AG10803 (cell line): ENCODE measurements at regions not wholly inside any gene's neighbourhood (a gene's known extent, or its start where the extent isn't known, plus 50 kb on each side); places are given as distances from the start of the nearest gene placed in this dataset.

Experiments
- DNase-seq: peaks from one replicate; pipeline ENCODE4 v3.0.0; 2010; ENCODE audit warnings: low read depth
- H3K4me3 ChIP-seq: 2 replicates; pipeline ENCODE4 v1.5.1; 2011; ENCODE audit warnings: mild to moderate bottlenecking, low read length, control low read depth
- TF ChIP-seq, protein P1 (sequence below): conservative IDR thresholded peaks from 2 replicates; pipeline ENCODE4 v1.5.1; 2011; ENCODE audit warnings: mild to moderate bottlenecking, low read length, control low read depth, inconsistent platforms

DNA sequence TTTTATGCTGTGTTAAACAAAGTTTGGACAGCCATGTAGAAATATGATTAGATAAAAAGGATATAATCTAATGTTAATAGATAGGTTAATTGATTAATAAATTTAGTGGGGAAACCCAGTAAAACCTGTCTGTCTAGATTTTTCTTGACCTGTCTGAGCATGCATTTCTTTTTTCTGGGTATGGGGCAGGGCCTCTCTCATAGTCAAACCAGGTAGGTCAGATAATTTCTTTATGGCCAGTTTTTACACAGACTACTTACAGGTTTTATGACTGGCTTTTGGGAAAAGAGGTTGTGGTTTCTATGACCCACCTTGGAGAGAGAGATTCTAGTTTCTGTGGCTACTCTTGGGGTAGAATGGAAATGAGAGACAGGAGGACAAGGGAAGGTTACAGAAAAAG, 135.6 kb upstream of the EPHA5 start:
- DNase-seq = no peak
- H3K4me3 ChIP-seq = no peak overlapping the region
- TF ChIP-seq, protein P1, sequence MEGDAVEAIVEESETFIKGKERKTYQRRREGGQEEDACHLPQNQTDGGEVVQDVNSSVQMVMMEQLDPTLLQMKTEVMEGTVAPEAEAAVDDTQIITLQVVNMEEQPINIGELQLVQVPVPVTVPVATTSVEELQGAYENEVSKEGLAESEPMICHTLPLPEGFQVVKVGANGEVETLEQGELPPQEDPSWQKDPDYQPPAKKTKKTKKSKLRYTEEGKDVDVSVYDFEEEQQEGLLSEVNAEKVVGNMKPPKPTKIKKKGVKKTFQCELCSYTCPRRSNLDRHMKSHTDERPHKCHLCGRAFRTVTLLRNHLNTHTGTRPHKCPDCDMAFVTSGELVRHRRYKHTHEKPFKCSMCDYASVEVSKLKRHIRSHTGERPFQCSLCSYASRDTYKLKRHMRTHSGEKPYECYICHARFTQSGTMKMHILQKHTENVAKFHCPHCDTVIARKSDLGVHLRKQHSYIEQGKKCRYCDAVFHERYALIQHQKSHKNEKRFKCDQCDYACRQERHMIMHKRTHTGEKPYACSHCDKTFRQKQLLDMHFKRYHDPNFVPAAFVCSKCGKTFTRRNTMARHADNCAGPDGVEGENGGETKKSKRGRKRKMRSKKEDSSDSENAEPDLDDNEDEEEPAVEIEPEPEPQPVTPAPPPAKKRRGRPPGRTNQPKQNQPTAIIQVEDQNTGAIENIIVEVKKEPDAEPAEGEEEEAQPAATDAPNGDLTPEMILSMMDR = no peak

DNA sequence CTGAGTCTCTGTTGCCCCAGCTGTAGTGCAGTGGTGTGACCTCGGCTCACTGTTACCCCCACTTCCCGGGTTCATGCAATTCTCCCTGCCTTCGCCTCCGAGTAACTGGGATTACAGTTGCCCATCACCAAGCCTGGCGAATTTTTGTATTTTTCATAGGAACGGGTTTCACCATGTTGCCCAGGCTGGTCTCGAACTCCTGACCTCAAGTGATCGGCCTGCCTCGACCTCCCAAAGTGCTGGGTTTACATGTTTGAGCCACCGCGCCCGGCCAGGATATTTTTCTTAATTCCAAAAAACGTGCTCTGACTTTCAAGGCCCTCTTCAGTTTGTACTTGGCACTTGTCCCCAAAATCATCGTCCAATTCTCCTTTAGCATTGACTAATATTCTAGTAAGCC, 129.2 kb upstream of the EPHA5 start:
- H3K4me3 ChIP-seq = no peak overlapping the region

DNA sequence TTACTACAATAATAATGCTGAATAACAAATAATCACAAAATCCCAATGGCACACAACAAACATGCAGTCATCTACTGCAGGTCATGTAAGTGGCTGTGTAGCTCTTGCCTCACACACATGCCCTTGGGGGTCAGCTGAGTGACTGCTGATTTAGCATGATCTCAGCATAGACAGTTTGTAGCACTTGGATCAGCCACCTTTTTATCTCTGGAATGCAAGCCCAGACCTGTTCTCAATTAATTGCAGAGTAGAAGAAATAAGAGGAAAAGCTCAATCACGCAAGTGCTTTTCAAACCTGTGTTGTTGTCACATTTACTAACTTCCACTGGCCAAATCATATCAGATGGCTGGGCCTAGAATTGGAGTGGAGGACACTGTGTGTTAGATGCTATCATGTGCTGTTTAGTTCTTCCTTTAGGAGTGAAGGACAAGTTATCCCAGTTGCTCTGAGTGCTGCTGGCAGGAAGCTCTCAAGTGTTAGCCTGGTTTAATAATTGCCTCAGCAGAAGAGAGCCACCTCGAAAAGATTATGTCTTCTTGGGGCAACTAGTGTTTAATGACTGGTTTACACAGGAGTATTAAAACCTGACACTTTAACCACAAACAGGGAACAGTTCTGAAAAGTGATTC, 128.3 kb upstream of the EPHA5 start:
- TF ChIP-seq, protein P1 = no peak
- DNase-seq = no peak

More for the DNA sequence above, 129.2 kb upstream of the EPHA5 start:
- DNase-seq = no peak
- TF ChIP-seq, protein P1 = no peak

DNA sequence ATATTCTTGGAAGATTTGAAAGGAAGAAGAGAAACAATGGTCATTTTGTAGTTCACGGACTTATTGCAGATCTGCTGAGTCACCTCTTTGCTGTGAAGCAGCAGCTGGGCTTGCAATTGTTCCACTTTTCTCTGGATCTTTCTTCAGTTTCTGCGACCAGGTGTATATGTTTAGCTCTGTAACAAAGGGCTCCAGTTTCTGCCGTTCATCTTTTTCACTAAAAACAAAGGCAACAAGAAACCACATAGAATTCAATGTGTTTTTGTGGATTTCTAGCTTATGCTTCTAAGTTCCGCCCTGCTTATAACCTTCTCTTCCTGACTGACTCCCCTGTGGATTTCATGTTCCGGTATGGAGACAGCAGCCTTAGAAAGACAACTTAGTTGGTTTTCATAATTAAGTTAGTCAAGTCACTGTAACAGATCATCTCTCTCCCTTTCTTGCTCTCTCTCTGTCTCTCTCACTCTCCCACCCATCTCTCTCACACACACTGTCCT, 121.6 kb upstream of the EPHA5 start:
- no peak for DNase-seq
- TF ChIP-seq, protein P1 = no peak
- H3K4me3 ChIP-seq = no peak overlapping the region

More for the DNA sequence above, 128.3 kb upstream of the EPHA5 start:
- H3K4me3 ChIP-seq = no peak overlapping the region

DNA sequence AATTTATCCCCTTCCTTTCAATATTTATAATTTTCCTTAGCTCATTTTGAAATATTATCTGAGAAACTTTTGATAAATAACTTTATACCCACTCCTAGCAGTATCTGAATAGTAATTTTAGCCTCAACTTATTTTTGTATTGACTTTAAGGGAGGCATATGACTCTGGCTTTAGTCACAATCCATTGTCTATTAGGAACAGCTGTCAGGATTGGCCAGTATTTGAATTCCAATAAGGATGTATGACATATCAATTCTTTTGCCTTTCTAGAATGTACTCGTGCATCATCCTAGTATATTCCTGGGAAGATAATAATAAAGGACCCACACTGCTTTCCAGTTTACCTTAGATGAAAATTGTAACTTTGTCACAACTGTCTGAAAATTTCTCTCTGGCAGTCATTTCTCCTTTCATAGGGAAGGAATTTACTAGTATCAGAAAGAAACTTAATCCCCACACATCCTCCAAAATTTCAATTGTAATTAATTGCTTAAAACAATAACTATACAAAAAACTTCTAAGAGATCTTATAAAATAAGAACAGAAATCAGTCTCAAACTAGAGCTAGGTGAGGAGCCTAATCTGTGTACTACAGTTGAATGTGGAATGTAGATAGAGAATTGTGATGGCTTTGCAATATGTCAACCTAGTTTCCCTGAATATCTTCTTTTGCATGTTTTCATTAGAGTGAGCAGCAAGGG, 121.0 kb upstream of the EPHA5 start:
- TF ChIP-seq, protein P1 = no peak
- H3K4me3 ChIP-seq = no peak overlapping the region
- no peak for DNase-seq

DNA sequence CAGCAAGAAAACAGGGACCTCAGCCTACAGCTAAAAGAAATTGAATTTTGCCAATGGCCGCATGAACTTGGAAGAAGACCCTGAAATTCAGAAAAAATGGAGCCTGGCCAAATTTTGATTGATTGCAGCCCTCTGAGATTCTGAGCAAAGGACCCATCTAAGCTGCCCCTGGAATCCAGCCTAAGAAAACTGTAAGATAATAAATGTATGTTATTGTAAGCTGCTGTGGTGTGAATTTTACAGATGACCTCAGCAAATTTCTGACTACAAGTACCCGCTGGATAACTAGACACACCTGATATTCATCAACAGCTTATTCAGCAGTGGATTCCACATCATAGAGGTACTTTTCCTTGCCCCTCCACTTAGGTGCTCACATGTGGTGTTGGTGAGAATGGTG, 119.5 kb upstream of the EPHA5 start:
- DNase-seq = no peak
- no peak overlapping the region for H3K4me3 ChIP-seq

More for the DNA sequence above, 119.5 kb upstream of the EPHA5 start:
- TF ChIP-seq, protein P1 = no peak
